Mesenteric fat pad (tissue), 1 donor: ENCODE measurements at regions not wholly inside any gene's neighbourhood (a gene's known extent, or its start where the extent isn't known, plus 50 kb on each side); places are given as distances from the start of the nearest gene placed in this dataset.

Source experiments
- DNase-seq: peaks from one replicate; pipeline ENCODE4 v3.0.0-alpha.2; 2020; ENCODE audit warnings: low spot score
- donor health status: DM: yes; HTN: yes; CAD: no.

GRCh38 chr2:215605214-215605613 lies 169.3 kb upstream of the FN1 start:
- no peak for DNase-seq

DNA sequence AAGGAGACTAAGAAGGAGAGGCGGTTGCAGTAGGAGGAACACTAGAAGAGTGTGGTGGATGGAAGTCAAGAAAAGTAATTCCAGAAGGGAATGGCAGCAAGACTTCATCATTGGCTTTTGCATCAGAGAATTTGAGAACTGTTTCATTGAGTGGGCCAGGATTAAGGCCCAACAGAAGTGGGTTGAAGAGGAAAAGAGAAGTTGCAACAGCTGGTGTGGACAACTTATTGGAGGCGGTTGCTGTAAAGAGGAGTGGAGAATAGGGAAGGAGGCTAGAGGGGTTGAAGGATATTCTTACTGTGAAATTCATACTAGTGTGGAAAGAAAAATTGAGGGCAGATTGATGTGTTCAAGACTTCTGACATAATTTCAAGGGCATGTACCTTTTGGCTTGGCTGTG lies 168.7 kb upstream of the FN1 start:
- DNase-seq, result no peak

GRCh38 chr2:215603440-215603839 lies 167.6 kb upstream of the FN1 start:
- DNase-seq, result no peak

GRCh38 chr2:215602997-215603396 lies 167.1 kb upstream of the FN1 start:
- DNase-seq, result no peak

- no peak for DNase-seq
Observed at GRCh38 chr2:215601990-215602721, 166.3 kb upstream of the FN1 start.

DNA sequence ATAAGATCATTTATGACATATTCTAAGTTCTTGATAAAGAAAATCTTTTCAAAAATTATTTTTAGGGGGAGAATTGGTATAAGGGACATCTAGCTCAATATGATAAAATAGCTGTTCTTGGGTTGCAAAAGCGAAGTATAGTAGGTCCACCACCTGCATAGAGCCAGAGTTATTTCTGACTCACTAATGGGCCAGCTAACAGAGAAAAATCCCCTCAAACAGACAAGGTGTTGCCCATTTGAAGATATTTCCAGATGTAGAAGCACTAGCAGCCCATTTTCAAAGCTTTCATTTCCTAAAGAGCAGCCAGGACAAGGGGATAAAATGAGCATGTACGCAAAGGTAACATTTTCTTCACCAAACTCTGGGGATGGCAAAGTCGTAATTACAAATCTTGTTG lies 165.7 kb upstream of the FN1 start:
- DNase-seq, result no peak

DNA sequence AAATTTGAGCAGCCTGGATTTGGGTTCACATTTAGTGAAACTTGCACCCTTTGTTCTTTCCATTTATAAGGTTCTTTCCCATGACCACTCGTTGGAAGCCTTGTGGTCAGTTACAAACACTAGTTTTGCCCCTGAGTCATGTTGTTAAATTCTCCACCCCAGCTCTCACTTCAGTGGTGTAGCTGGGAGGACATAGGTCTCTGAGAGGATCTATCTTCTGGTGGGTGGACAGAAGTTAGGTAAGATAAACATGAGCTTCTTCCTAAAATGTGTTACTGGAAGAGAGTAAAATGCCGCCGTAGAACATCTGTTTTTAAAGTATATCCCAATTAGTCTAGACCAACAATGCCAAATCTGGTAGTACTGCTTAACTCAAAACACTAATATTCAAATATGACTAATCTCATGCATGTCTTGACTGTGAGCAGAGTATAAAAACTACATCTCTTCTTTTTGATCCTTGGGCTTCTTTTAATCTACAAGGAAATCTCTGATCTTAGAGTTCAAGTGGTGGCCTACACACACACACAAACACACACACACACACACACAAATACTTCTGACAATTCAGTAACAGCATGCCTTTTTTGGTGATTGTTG lies 162.6 kb upstream of the FN1 start:
- DNase-seq, result no peak

DNA sequence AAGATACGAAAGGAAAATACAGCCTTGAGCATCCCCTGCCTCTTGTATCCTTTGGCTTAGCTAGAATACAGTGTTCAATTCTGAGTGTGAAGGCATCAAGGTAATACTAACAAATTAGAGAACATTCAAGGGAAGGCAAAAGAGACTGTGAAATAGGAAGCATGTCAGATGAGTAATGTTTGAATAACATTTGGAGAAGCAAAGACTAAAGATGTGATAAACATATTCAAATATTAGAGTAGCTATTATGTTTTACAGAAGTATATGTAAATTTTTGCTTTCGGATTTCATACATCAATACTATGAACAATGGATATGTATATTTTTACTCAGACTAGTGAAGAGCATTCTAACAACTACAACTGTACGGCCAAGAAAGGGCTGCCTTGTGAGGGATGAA lies 161.7 kb upstream of the FN1 start:
- DNase-seq, result no peak

- DNase-seq, result no peak
Observed at GRCh38 chr2:215594766-215595165, 158.9 kb upstream of the FN1 start.

DNA sequence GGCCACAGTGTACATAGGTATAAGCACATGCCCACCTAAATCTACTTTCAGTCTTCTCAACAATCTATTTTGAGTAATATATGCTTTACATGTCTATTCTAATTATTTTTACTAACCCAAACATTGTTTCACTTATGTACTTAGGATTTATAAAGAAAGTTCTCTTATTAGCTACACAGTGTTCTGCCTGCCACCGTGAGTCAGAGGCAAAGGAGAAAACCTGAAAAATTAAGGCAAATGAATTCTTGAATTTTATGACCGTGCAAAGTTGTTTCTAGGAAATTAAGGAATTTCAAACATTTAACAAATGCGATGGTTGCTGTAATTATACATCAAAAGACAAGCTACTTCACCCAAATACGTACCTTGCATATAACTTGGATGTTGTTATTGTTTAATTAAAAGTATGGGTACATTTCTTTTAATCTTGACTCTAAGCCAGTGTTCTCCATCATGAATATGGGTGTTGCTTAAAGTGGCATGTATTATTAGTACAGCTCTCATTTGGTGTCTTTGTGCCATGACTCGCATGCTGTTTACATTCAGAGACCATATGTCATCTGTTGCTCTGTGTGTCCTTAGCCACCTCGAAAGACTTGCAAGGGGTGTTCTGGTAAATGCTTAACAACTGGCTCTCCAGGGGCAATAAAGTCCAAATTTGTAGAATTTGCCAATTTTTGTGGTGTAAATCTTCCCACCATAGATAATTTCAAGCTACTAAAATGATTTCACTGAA lies 154.3 kb upstream of the FN1 start:
- DNase-seq, result no peak

- no peak for DNase-seq
Observed at GRCh38 chr2:215583881-215584280, 148.0 kb upstream of the FN1 start.

DNA sequence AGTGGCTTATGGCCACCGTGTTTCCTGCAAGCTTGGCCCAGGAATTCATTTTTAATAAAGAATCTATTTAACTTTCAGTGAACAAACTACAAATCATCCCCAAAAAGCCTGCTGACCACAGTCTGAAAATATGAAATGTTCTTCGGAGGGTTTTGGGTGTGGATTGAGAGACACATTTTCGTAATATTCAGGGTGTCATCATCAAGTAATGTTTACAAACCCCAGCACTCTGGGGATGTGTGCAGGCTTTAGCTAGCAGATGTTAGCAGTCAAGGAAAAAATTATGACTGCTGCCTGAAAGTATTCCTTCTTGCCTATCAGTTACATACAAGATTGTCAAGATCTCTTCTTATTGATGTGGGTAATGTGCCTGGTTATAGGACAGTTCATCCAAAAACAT lies 143.9 kb upstream of the FN1 start:
- DNase-seq, result no peak

GRCh38 chr2:215577356-215577755 lies 141.5 kb upstream of the FN1 start:
- DNase-seq, result no peak

- DNase-seq, result no peak
Observed at GRCh38 chr2:215576572-215576971, 140.7 kb upstream of the FN1 start.

DNA sequence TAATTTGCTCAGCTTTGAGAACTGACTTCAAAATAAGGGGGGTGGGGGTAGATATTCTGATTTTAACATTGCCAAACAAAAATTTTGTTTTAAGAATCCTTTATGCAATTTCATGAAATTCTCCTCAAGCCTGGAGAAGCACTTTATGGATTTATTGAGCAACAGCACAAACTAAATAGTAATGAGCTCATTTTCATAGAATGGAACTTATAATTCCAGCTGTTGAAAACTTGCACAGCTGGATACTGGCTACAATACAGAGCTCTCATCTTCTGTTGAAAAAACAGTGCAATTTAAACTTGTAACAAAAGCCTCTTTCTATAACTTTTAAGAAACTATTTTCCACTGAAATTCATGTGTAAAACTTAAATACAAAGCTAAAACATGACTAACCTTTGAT lies 137.6 kb upstream of the FN1 start:
- DNase-seq, result no peak

DNA sequence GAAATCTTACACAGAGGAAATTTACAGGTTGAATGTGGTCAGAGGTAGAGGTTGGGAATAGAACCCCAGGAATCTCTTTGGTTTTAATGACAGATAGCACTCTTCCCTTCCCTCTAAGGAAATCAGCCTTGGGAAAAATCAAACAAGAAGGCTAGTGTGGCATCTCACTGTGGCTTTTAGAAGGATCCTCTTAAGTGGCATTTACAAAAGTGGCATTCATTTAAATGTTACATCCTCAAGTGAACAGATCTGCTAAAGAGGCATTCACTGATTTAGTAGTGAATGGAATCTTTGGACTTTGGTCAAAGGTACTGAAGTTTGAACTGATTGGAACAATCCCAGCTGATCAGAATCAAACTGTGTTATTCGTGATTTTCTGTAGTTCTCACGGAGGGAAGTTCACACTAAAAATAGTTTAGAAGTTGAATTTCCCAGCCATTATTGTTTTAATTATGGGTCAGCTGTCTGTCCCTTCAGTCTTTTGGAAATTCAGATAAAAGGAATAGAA lies 136.5 kb upstream of the FN1 start:
- no peak for DNase-seq

DNA sequence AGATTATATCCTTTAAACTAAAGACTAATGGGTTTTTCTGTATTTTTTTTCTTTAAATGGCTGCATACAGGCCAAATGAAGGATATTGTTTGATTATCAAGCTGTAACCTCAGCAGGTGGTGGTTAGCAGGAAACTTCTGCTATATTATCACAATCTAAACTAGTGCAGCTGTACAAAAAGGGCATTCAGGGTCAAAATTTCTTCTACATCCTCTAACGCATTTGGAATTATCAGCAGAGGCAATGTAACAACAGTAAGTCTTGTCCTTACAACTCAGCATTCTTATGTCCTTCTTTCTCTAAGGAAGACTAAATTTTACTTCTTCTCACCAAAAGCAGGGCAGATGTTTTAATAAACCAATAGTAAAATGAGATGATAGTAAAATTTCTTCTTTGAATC lies 135.8 kb upstream of the FN1 start:
- DNase-seq, result no peak

GRCh38 chr2:215567504-215567903 lies 131.6 kb upstream of the FN1 start:
- no peak for DNase-seq

DNA sequence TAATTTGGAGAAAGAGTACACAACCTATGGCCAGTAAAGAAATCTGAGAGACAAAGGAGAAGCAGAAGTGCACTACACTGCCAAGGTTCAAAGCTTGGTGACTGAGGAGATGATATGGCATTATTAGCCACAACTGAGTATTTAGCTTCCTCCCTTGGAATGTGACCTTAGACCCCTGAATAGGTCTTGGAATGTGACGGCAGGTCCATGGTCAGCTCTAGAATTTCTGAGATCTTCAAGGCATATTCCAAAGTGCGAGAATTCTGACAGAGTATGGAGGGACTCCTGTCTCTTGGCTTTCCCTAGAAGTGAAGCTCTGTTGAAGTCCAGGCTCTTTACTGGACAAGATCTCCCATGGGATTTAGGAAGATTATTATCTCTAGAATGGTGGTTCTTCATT lies 130.0 kb upstream of the FN1 start:
- DNase-seq, result no peak

GRCh38 chr2:215557701-215558100 lies 121.8 kb upstream of the FN1 start:
- no peak for DNase-seq

GRCh38 chr2:215556979-215557378 lies 121.1 kb upstream of the FN1 start:
- no peak for DNase-seq

DNA sequence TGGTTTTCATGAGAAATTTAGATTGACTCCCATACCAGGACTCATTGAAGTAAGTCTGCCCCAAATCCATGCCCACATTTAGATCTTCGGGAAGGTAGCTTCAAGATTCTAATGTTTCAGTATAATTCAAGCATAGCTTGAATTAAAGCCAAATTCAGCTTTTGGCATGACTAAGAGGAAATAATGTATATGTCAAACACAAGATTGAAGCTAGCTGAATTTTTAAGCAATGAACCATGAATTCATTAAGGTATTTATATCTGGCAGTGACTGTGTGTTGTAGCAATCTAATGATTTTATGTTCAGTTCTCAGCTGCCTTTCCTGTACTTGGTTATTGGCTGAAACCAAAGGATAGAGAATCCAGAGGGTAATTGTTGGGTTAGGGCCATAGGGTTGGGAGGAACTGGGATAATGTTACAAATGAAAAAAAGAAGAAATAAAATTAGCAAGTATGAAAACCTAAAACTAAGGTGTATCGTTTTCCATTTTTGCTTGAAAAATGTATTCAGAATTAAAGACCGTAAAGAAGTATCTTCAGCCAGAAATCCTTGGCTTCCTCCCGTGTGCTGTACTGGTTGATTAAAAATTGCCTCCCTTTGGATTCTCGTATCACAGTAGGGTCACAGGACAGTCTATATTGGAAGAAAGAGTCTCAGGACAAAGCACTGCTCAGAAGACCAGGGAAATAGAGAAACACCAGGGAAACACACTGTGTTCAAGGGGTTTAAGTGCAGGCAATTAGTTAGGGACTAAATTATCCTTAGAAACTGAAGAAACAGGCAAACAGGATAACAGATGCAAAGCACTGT lies 119.0 kb upstream of the FN1 start:
- DNase-seq, result no peak
